ENCODE measurements at regions not wholly inside any gene's neighbourhood (a gene's known extent, or its start where the extent isn't known, plus 50 kb on each side); places are given as distances from the start of the nearest gene placed in this dataset.

DNA sequence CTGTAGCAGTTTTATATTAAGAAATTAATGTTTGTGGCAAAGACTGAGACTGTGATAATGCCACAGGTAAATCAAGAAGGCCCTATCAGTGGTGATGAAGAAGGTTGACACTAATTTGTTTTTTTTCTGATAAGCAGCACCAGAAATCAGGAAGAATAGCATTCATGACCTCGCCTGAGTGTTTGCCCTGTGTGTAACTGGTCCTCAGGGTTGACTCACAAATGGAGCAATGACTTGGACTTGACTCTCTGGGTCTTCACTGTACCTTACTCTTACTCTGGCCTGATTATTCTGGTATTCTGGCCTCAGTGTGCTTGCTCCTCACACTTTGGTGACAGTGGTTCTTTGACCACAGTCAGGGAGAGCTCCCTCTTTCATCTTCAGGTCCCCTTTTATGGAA, 243.9 kb downstream of the HAO1 start:
- no peaks in the 10 kb centered on the region for H3K79me2 ChIP-seq (ENCODE audit: insufficient read depth, low read length)
- H3K27ac ChIP-seq (ENCODE audit: low read depth, low read length), result no peak overlapping the region
- H3K27me3 ChIP-seq (ENCODE audit: low read length), result no peaks in the 10 kb centered on the region
- no peaks in the 10 kb centered on the region for H3K36me3 ChIP-seq (ENCODE audit: low read length)
- H3K4me2 ChIP-seq (ENCODE audit: low read depth, low read length, poor library complexity, severe bottlenecking), result no peak overlapping the region
- H3K4me3 ChIP-seq (ENCODE audit: insufficient read depth, low read length, poor library complexity, severe bottlenecking), result no peak overlapping the region
- H3K9ac ChIP-seq (ENCODE audit: low read length), result no peak overlapping the region
- no peak overlapping the region for H2AFZ ChIP-seq (ENCODE audit: low read depth, low read length, severe bottlenecking)
- no peaks in the 10 kb centered on the region for H3K9me3 ChIP-seq (ENCODE audit: insufficient read depth, low read length)
- no peaks in the 10 kb centered on the region for H4K20me1 ChIP-seq (ENCODE audit: low read depth, low read length)
- TF ChIP-seq, protein P1, sequence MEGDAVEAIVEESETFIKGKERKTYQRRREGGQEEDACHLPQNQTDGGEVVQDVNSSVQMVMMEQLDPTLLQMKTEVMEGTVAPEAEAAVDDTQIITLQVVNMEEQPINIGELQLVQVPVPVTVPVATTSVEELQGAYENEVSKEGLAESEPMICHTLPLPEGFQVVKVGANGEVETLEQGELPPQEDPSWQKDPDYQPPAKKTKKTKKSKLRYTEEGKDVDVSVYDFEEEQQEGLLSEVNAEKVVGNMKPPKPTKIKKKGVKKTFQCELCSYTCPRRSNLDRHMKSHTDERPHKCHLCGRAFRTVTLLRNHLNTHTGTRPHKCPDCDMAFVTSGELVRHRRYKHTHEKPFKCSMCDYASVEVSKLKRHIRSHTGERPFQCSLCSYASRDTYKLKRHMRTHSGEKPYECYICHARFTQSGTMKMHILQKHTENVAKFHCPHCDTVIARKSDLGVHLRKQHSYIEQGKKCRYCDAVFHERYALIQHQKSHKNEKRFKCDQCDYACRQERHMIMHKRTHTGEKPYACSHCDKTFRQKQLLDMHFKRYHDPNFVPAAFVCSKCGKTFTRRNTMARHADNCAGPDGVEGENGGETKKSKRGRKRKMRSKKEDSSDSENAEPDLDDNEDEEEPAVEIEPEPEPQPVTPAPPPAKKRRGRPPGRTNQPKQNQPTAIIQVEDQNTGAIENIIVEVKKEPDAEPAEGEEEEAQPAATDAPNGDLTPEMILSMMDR (IDR thresholded peaks at IDR 0.05; ENCODE audit: insufficient read depth, low read length, poor library complexity, severe bottlenecking), result no peak
- no peak for TF ChIP-seq EZH2phosphoT487 (conservative IDR thresholded peaks at IDR 0.05; ENCODE audit: low read length)
- no peaks in the 10 kb centered on the region for H3K9me2 ChIP-seq (replicated peaks; ENCODE audit: insufficient read depth, low read length)
- H3F3A ChIP-seq (ENCODE audit: insufficient read depth), result no peaks in the 10 kb centered on the region

DNA sequence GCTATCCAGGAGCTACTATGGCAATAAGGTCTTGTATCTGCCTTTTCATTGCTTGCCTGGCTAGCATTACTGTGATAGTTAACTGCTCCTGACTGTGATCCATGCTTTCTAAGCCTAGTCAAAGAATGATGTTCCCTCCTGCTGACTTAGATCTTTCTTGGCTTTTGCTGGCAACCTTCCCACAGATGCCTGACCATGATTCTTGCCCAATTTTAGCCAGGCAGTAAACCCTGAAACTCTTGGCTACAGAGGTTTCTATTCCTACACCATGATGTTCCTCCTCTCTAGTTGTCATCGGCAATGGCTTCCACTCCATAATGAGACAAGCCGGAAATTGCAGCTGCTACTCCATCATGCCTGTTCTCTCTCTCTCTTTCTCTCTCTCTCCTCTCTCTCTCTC, 238.1 kb downstream of the HAO1 start:
- no peaks in the 10 kb centered on the region for H3K36me3 ChIP-seq (ENCODE audit: low read length)
- no peak overlapping the region for H3K9ac ChIP-seq (ENCODE audit: low read length)
- H4K20me1 ChIP-seq (ENCODE audit: low read depth, low read length), result no peaks in the 10 kb centered on the region
- no peak overlapping the region for H3K4me3 ChIP-seq (ENCODE audit: insufficient read depth, low read length, poor library complexity, severe bottlenecking)
- H3K4me2 ChIP-seq (ENCODE audit: low read depth, low read length, poor library complexity, severe bottlenecking), result no peak overlapping the region
- H3K27ac ChIP-seq (ENCODE audit: low read depth, low read length), result no peak overlapping the region
- H3K27me3 ChIP-seq (ENCODE audit: low read length), result no peaks in the 10 kb centered on the region
- H2AFZ ChIP-seq (ENCODE audit: low read depth, low read length, severe bottlenecking), result no peak overlapping the region
- TF ChIP-seq EZH2phosphoT487 (conservative IDR thresholded peaks at IDR 0.05; ENCODE audit: low read length), result no peak
- TF ChIP-seq, protein P1 (IDR thresholded peaks at IDR 0.05; ENCODE audit: insufficient read depth, low read length, poor library complexity, severe bottlenecking), result no peak
- H3K9me2 ChIP-seq (replicated peaks; ENCODE audit: insufficient read depth, low read length), result no peaks in the 10 kb centered on the region
- no peaks in the 10 kb centered on the region for H3F3A ChIP-seq (ENCODE audit: insufficient read depth)
- H3K9me3 ChIP-seq (ENCODE audit: insufficient read depth, low read length), result no peaks in the 10 kb centered on the region
- H3K79me2 ChIP-seq (ENCODE audit: insufficient read depth, low read length), result no peaks in the 10 kb centered on the region

DNA sequence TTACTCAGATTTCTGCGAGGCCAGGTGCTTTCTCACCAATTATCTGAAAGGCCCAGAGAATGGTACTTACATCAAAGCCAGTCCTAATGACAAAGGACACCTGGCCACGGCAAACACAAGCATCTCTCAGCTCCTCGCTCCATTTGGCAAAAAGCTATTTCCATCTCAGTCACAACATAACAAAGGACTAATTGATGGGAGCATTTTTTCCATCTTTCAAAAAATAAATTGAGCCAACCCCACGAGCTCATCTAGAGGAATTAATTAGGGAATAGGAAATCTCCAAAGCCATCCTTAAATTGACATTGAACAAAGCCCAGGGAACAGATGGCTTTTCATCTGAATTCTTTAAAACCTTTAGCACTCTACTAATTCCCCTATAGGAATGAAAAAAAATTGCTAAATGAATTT, 236.7 kb downstream of the HAO1 start:
- Histone ChIP-seq H3K9me2 (replicated peaks; ENCODE audit: insufficient read depth, low read length) (no peaks in the 10 kb centered on the region), H3K36me3 (ENCODE audit: low read length) (no peaks in the 10 kb centered on the region), H3K9ac (ENCODE audit: low read length) (no peak overlapping the region), H3K4me2 (ENCODE audit: low read depth, low read length, poor library complexity, severe bottlenecking) (no peak overlapping the region), H4K20me1 (ENCODE audit: low read depth, low read length) (no peaks in the 10 kb centered on the region), H3K27me3 (ENCODE audit: low read length) (no peaks in the 10 kb centered on the region), H3K9me3 (ENCODE audit: insufficient read depth, low read length) (no peaks in the 10 kb centered on the region), H3K4me3 (ENCODE audit: insufficient read depth, low read length, poor library complexity, severe bottlenecking) (no peak overlapping the region), H3K79me2 (ENCODE audit: insufficient read depth, low read length) (no peaks in the 10 kb centered on the region), H3F3A (ENCODE audit: insufficient read depth) (no peaks in the 10 kb centered on the region), H3K27ac (ENCODE audit: low read depth, low read length) (no peak overlapping the region), H2AFZ (ENCODE audit: low read depth, low read length, severe bottlenecking) (no peak overlapping the region)
- no peak for TF ChIP-seq EZH2phosphoT487 (conservative IDR thresholded peaks at IDR 0.05; ENCODE audit: low read length)
- TF ChIP-seq, protein P1 (IDR thresholded peaks at IDR 0.05; ENCODE audit: insufficient read depth, low read length, poor library complexity, severe bottlenecking), result no peak
